Smooth muscle cell (in vitro differentiated cells): ENCODE measurements at regions not wholly inside any gene's neighbourhood (a gene's known extent, or its start where the extent isn't known, plus 50 kb on each side); places are given as distances from the start of the nearest gene placed in this dataset.

ENCODE experiments used
- DNase-seq: peaks from one replicate; lab custom pipeline; 2025; ENCODE audit not compliant: unreplicated experiment; lab: John Stamatoyannopoulos, UW
- H2AFZ ChIP-seq: fragments of 200-600 bp; sonication (generic); 2 replicates; pipeline ENCODE4 v1.6.0; 2016; ENCODE audit warnings: antibody characterized with exemption, low read depth, mild to moderate bottlenecking
- H3F3A ChIP-seq: fragments of 200-600 bp; sonication (generic); 2 replicates; pipeline ENCODE4 v1.6.0; 2017; ENCODE audit warnings: antibody characterized with exemption, low read depth
- H3K27ac ChIP-seq: fragments of 200-600 bp; sonication (generic); 2 replicates; pipeline ENCODE4 v1.5.1; 2016; ENCODE audit warnings: low read depth, mild to moderate bottlenecking
- H3K27me3 ChIP-seq: fragments of 200-600 bp; sonication (generic); 2 replicates; pipeline ENCODE4 v1.6.1; 2016; ENCODE audit warnings: low read depth, mild to moderate bottlenecking
- H3K36me3 ChIP-seq: fragments of 200-600 bp; sonication (generic); 2 replicates; pipeline ENCODE4 v1.5.1; 2016; ENCODE audit warnings: low read depth
- H3K4me1 ChIP-seq: fragments of 200-600 bp; sonication (generic); 2 replicates; pipeline ENCODE4 v1.5.1; 2016; ENCODE audit warnings: low read depth
- H3K4me2 ChIP-seq: fragments of 200-600 bp; sonication (generic); 2 replicates; pipeline ENCODE4 v1.6.0; 2016; ENCODE audit warnings: mild to moderate bottlenecking
- H3K4me3 ChIP-seq: fragments of 200-600 bp; sonication (generic); 2 replicates; pipeline ENCODE4 v1.5.1; 2016; ENCODE audit warnings: mild to moderate bottlenecking
- H3K79me2 ChIP-seq: fragments of 200-600 bp; sonication (generic); 2 replicates; pipeline ENCODE4 v1.6.0; 2016; ENCODE audit warnings: low read depth, mild to moderate bottlenecking
- H3K9ac ChIP-seq: fragments of 200-600 bp; sonication (generic); 2 replicates; pipeline ENCODE4 v1.6.0; 2016; ENCODE audit warnings: low read depth
- H3K9me3 ChIP-seq: fragments of 200-600 bp; sonication (generic); replicated peaks from 2 replicates; pipeline ENCODE4 v1.5.1; 2016; ENCODE audit warnings: low read depth
- H4K20me1 ChIP-seq: fragments of 200-600 bp; sonication (generic); 2 replicates; pipeline ENCODE4 v1.6.0; 2016; ENCODE audit warnings: low read depth
- CTCF ChIP-seq: fragments of 200-600 bp; sonication (generic); IDR thresholded peaks from 2 replicates; pipeline ENCODE4 v1.5.1; 2017; ENCODE audit warnings: borderline replicate concordance, mild to moderate bottlenecking, antibody characterized with exemption; ENCODE audit not compliant: insufficient read depth, poor library complexity, severe bottlenecking
- WGBS: methylation state at CpG from one replicate; pipeline ENCODE4 v1.1.7; 2016; ENCODE audit warnings: low lambda C conversion rate; 5-methylcytosine and 5-hydroxymethylcytosine counted together

GRCh38 chrX:5307416-5307815 is 921.3 kb downstream of the NLGN4X start:
- 77% methylated on average over 2 of the region's 2 CpGs for WGBS
- H3K27me3 ChIP-seq: no peaks in the 10 kb centered on the region

GRCh38 chrX:5306654-5307121 is 922.0 kb downstream of the NLGN4X start:
- Histone ChIP-seq H3K27ac (no peak overlapping the region), H3K4me2 (no peak overlapping the region), H2AFZ (no peak overlapping the region), H3K4me1 (no peaks in the 10 kb centered on the region), H3K36me3 (no peaks in the 10 kb centered on the region), H3K27me3 (no peaks in the 10 kb centered on the region), H3K79me2 (no peaks in the 10 kb centered on the region), H3K9me3 (no peaks in the 10 kb centered on the region), H3F3A (no peaks in the 10 kb centered on the region), H4K20me1 (no peaks in the 10 kb centered on the region), H3K9ac (no peak overlapping the region), H3K4me3 (no peak overlapping the region)
- DNase-seq: no peak
- WGBS: 90% methylated on average over 7 of the region's 7 CpGs
- no peak for TF ChIP-seq CTCF

More at GRCh38 chrX:5307416-5307815, 921.3 kb downstream of the NLGN4X start:
- Histone ChIP-seq H3K79me2 (no peaks in the 10 kb centered on the region), H3K9me3 (no peaks in the 10 kb centered on the region), H4K20me1 (no peaks in the 10 kb centered on the region), H3K4me2 (no peak overlapping the region), H3K4me1 (no peaks in the 10 kb centered on the region), H3K4me3 (no peak overlapping the region), H3K27ac (no peak overlapping the region), H3K36me3 (no peaks in the 10 kb centered on the region), H2AFZ (no peak overlapping the region), H3F3A (no peaks in the 10 kb centered on the region), H3K9ac (no peak overlapping the region)
- TF ChIP-seq CTCF: no peak
- DNase-seq: no peak

- Histone ChIP-seq H3K4me1 (no peaks in the 10 kb centered on the region), H3K79me2 (no peaks in the 10 kb centered on the region), H3K27me3 (no peaks in the 10 kb centered on the region), H3K9ac (no peak overlapping the region), H2AFZ (no peak overlapping the region), H3K27ac (no peak overlapping the region), H3K9me3 (no peaks in the 10 kb centered on the region), H4K20me1 (no peaks in the 10 kb centered on the region), H3F3A (no peaks in the 10 kb centered on the region), H3K4me2 (no peak overlapping the region), H3K36me3 (no peaks in the 10 kb centered on the region), H3K4me3 (no peak overlapping the region)
- no peak for DNase-seq
- WGBS: 45% methylated on average over 6 of the region's 6 CpGs
- TF ChIP-seq CTCF: no peak
These were observed 923.2 kb downstream of the NLGN4X start for GRCh38 chrX:5305452-5305851.

- 96% methylated on average over 6 of the region's 6 CpGs for WGBS
- Histone ChIP-seq H3K4me1 (no peaks in the 10 kb centered on the region), H3K4me2 (no peak overlapping the region), H3K9ac (no peak overlapping the region), H3K4me3 (no peak overlapping the region), H2AFZ (no peak overlapping the region), H3K9me3 (no peaks in the 10 kb centered on the region), H3K36me3 (no peaks in the 10 kb centered on the region), H4K20me1 (no peaks in the 10 kb centered on the region), H3K27me3 (no peaks in the 10 kb centered on the region), H3F3A (no peaks in the 10 kb centered on the region), H3K79me2 (no peaks in the 10 kb centered on the region), H3K27ac (no peak overlapping the region)
- DNase-seq: no peak
- no peak for TF ChIP-seq CTCF
These were observed 933.7 kb downstream of the NLGN4X start for GRCh38 chrX:5295004-5295403.
